Esophagus squamous epithelium (tissue), 4 donors: ENCODE measurements at regions not wholly inside any gene's neighbourhood (a gene's known extent, or its start where the extent isn't known, plus 50 kb on each side); places are given as distances from the start of the nearest gene placed in this dataset.
"Not testable (repeated sequence)": the region's sequence is repeated elsewhere in the genome, so short reads cannot be mapped to it uniquely, and the experiment has no call there.

Source experiments
- CTCF ChIP-seq, 6 experiments: fragments of 450-650 bp in 4 of 6; fragments of 200-600 bp in 2 of 6; sonication (generic) in 2 of 6; IDR thresholded peaks; one replicate each; pipeline ENCODE4 v1.5.1; 2016 to 2019; ENCODE audit warnings: antibody characterized with exemption in 6 of 6, mild to moderate bottlenecking in 4 of 6, moderate library complexity in 4 of 6
- POLR2A ChIP-seq, 4 donors: fragments of 450-650 bp; IDR thresholded peaks; one replicate each; pipeline ENCODE4 v1.6.1; 2017; ENCODE audit warnings: antibody characterized with exemption in 4 of 4, mild to moderate bottlenecking in 4 of 4, moderate library complexity in 3 of 4

GRCh38 chr22:25460682-25461081 is 103.8 kb upstream of the GRK3 start:
- not testable (repeated sequence) for TF ChIP-seq CTCF, POLR2A (IDR thresholded peaks at IDR 0.05)
